Mucosa of descending colon (tissue), 3 donors: ENCODE measurements at regions not wholly inside any gene's neighbourhood (a gene's known extent, or its start where the extent isn't known, plus 50 kb on each side); places are given as distances from the start of the nearest gene placed in this dataset.

Experiments
- ATAC-seq: fragments of 200-7000 bp; cut with Tn5 transposase; one replicate; pipeline ENCODE4 v1.9.1; 2020; ENCODE audit warnings: mild to moderate bottlenecking, moderate library complexity
- DNase-seq, 3 donors: peaks; one replicate each; pipeline ENCODE4 v3.0.0-alpha.2; 2020
- H3K36me3 ChIP-seq: fragments of 200-600 bp; one replicate; pipeline ENCODE4 v1.8.0; 2021; ENCODE audit warnings: low read depth, mild to moderate bottlenecking
- H3K4me1 ChIP-seq: fragments of 200-600 bp; one replicate; pipeline ENCODE4 v1.8.0; 2021; ENCODE audit warnings: low read depth, mild to moderate bottlenecking
- H3K4me3 ChIP-seq: fragments of 200-600 bp; one replicate; pipeline ENCODE4 v1.8.0; 2021; ENCODE audit warnings: mild to moderate bottlenecking
- H3K9me3 ChIP-seq: fragments of 200-600 bp; one replicate; pipeline ENCODE4 v1.8.0; 2021; ENCODE audit warnings: mild to moderate bottlenecking
- intact Hi-C, 2 donors: fragments of 100-400 bp; cut with DNase I in 1 of 2; cut with micrococcal nuclease in 1 of 2; formaldehyde crosslinking; loops; one replicate each; pipeline versions ENCODE4 v1.11.0 to v1.11.1; 2022; cut with DNase I, micrococcal nuclease
- TF ChIP-seq, protein P1 (sequence below): fragments of 200-600 bp; IDR thresholded peaks from one replicate; pipeline ENCODE4 v1.8.0; 2022; ENCODE audit warnings: antibody characterized with exemption, mild to moderate bottlenecking
- donor health status: DM: no; HTN: no; CAD: no; lungs with moderate emphysema.
- donor health status: DM: no; HTN: no; CAD: no.
- donor health status: DM: no; HTN: yes; CAD: no.

- TF ChIP-seq, protein P1, sequence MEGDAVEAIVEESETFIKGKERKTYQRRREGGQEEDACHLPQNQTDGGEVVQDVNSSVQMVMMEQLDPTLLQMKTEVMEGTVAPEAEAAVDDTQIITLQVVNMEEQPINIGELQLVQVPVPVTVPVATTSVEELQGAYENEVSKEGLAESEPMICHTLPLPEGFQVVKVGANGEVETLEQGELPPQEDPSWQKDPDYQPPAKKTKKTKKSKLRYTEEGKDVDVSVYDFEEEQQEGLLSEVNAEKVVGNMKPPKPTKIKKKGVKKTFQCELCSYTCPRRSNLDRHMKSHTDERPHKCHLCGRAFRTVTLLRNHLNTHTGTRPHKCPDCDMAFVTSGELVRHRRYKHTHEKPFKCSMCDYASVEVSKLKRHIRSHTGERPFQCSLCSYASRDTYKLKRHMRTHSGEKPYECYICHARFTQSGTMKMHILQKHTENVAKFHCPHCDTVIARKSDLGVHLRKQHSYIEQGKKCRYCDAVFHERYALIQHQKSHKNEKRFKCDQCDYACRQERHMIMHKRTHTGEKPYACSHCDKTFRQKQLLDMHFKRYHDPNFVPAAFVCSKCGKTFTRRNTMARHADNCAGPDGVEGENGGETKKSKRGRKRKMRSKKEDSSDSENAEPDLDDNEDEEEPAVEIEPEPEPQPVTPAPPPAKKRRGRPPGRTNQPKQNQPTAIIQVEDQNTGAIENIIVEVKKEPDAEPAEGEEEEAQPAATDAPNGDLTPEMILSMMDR = no peak
- ATAC-seq (no peak), DNase-seq (no peak)
- Histone ChIP-seq H3K4me1 (no peaks in the 10 kb centered on the region), H3K4me3 (no peak overlapping the region), H3K9me3 (no peaks in the 10 kb centered on the region), H3K36me3 (no peaks in the 10 kb centered on the region)
- intact Hi-C loops = no loop called here
Observed at GRCh38 chr1:36555041-36555440, 72.3 kb upstream of the CSF3R start.

DNA sequence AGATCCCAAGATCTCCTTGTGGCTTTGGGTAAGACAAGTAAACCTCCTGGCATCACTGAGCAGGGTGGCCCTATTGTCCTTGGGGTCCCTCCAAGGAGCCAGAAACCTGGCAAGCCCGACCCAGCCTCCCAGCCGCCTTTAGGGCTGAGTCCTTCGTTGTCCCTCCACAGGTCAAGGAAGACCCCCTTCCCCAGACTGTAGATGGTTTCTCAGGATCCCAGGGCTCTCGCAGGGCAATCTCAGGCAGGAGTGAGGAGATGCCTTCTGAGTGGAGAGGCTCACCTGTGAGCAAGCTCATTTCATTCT is 71.6 kb upstream of the CSF3R start:
- TF ChIP-seq, protein P1 = no peak
- no peaks in the 10 kb centered on the region for H3K36me3 ChIP-seq
- H3K4me1 ChIP-seq = no peaks in the 10 kb centered on the region
- intact Hi-C loops = no loop called here
- no peaks in the 10 kb centered on the region for H3K9me3 ChIP-seq
- no peak for DNase-seq
- no peak overlapping the region for H3K4me3 ChIP-seq
- no peak for ATAC-seq

DNA sequence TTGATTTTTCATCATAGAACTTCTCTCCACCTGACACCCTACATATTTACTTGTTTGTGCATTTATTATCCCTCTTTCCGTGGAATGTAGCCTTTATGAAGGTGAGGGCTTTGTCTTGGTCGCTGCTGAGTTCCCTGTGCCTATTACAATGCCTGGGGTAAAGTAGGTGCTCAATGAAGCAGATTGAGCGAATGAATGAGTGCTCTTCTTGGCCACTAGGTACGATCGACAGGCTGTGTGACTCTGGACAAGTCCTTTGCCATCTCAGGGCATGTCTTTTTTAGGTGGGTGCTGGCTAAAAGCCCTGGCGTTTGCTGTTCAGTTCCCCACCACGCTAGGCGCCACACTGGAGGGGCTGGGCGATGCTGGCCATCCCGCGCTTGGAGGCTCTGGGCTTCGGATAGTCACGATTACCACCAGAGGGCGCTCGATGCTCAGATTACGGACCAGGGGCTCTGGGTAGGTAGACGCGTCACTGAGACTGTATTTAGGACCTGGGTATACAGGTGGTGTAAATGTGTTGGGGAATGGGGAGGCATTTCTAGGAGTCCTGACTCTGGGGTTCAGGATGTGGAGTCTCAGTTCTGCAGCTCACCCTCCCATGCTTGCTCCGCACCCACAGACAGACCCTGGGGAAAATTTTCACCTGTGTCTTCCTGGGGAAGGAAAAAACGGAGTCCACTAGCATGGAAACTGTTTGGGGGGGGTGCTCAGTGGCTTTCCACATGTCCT is 71.0 kb upstream of the CSF3R start:
- intact Hi-C loops = no loop called here
- H3K4me1 ChIP-seq = no peaks in the 10 kb centered on the region
- no peaks in the 10 kb centered on the region for H3K9me3 ChIP-seq
- H3K36me3 ChIP-seq = no peaks in the 10 kb centered on the region
- DNase-seq (peak in 2 of 3 donors; percentile 55 to 66), ATAC-seq (peak; percentile 64)
- H3K4me3 ChIP-seq = no peak overlapping the region
- TF ChIP-seq, protein P1 = peak; percentile 17

GRCh38 chr1:36542962-36543515 is 60.3 kb upstream of the CSF3R start:
- Histone ChIP-seq H3K4me3 (no peak overlapping the region), H3K4me1 (no peaks in the 10 kb centered on the region), H3K9me3 (no peaks in the 10 kb centered on the region), H3K36me3 (no peaks in the 10 kb centered on the region)
- no peak for DNase-seq
- intact Hi-C loops = no loop called here
- TF ChIP-seq, protein P1 = no peak
- ATAC-seq = no peak

DNA sequence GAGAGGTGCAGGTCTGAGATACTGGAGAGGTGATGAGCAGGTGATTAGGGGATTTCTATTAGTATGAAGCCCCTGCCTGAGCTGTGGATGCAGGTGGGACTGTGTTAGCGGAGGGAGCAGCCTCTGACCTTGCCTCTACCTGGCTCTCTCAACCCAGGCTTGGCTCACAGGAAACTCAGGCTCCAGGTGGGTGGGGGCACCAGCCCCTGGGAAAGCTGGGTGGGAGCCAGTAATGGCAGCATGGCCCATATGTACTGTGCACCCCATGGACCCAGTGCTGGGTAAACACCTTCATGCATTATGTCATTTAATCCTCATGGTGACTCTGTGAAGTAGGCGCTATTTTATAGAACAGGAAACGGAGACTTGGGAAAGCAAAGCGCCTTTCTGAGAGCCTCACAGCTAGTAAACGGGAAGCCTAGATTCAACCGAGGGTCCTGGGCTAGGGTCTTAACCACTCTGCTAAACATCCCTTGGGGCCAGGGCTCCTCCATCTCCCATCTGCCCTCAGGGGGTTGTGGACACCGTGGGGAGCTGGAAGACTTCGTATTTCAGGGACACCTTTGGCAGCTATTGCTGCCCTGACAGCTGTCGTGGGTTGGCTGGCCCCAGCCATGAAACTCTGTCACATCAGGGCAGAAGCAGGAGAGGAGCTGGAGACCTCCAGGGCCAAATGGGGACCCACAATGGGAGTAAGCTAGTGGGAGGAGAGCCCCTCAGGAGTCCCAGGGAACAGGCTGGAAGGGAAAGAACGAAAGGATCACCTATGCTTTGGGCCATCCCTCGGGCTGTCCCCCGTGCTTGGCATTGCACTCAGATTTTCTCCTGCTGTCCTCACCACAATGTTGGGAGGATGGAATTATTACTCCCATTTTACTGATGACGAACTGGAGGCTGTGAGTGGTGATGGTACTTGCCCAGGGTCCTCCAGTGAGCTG is 59.6 kb upstream of the CSF3R start:
- no peaks in the 10 kb centered on the region for H3K4me1 ChIP-seq
- no peaks in the 10 kb centered on the region for H3K36me3 ChIP-seq
- intact Hi-C loops = no loop called here
- H3K4me3 ChIP-seq = no peak overlapping the region
- H3K9me3 ChIP-seq = no peaks in the 10 kb centered on the region
- TF ChIP-seq, protein P1 = no peak
- DNase-seq (no peak), ATAC-seq (no peak)
